Tibial nerve (tissue), 4 donors: ENCODE measurements at regions not wholly inside any gene's neighbourhood (a gene's known extent, or its start where the extent isn't known, plus 50 kb on each side); places are given as distances from the start of the nearest gene placed in this dataset.
"Not testable (repeated sequence)": the region's sequence is repeated elsewhere in the genome, so short reads cannot be mapped to it uniquely, and the experiment has no call there.

Experiments
- DNase-seq, 2 donors: peaks; one replicate each; pipeline ENCODE4 v3.0.0-alpha.2; 2019; ENCODE audit warnings: low spot score in 2 of 2
- H3K27ac ChIP-seq, 4 donors: fragments of 200-600 bp; sonication (generic) in 3 of 4; one replicate each; pipeline ENCODE4 v1.5.1; 2017 to 2019; ENCODE audit warnings: mild to moderate bottlenecking in 1 of 4
- H3K27me3 ChIP-seq, 2 donors: fragments of 200-600 bp; sonication (generic) in 1 of 2; one replicate each; pipeline versions ENCODE4 v1.5.1 to v1.6.0; 2017 to 2019
- H3K36me3 ChIP-seq, 3 donors: fragments of 200-600 bp; sonication (generic); one replicate each; pipeline ENCODE4 v1.5.1; 2018 to 2019
- H3K4me1 ChIP-seq, 4 donors: fragments of 200-600 bp; sonication (generic) in 3 of 4; one replicate each; pipeline ENCODE4 v1.5.1; 2017 to 2019
- H3K4me3 ChIP-seq, 4 donors: fragments of 200-600 bp; sonication (generic) in 3 of 4; one replicate each; pipeline ENCODE4 v1.5.1; 2017 to 2019; ENCODE audit warnings: mild to moderate bottlenecking in 1 of 4, moderate library complexity in 1 of 4
- H3K9me3 ChIP-seq, 4 donors: fragments of 200-600 bp; sonication (generic) in 3 of 4; one replicate each; pipeline ENCODE4 v1.5.1; 2017 to 2019
- CTCF ChIP-seq, 5 experiments: fragments of 200-600 bp in 3 of 5; fragments of 450-650 bp in 2 of 5; sonication (generic) in 3 of 5; IDR thresholded peaks; one replicate each; pipeline ENCODE4 v1.5.1; 2016 to 2019; ENCODE audit warnings: antibody characterized with exemption in 5 of 5, mild to moderate bottlenecking in 3 of 5, moderate library complexity in 2 of 5
- EP300 ChIP-seq, 2 donors: sonication (generic); formaldehyde crosslinking; IDR thresholded peaks; one replicate each; pipeline ENCODE4 v1.6.1; 2017; ENCODE audit warnings: antibody characterized with exemption in 2 of 2, mild to moderate bottlenecking in 1 of 2
- POLR2A ChIP-seq, 2 donors: fragments of 450-650 bp; IDR thresholded peaks; one replicate each; pipeline ENCODE4 v1.6.1; 2017; ENCODE audit warnings: antibody characterized with exemption in 2 of 2, mild to moderate bottlenecking in 2 of 2, moderate library complexity in 2 of 2
- WGBS, 2 donors: methylation state at CpG; one replicate each; pipeline ENCODE4 v1.1.5; 2018; 5-methylcytosine and 5-hydroxymethylcytosine counted together

DNA sequence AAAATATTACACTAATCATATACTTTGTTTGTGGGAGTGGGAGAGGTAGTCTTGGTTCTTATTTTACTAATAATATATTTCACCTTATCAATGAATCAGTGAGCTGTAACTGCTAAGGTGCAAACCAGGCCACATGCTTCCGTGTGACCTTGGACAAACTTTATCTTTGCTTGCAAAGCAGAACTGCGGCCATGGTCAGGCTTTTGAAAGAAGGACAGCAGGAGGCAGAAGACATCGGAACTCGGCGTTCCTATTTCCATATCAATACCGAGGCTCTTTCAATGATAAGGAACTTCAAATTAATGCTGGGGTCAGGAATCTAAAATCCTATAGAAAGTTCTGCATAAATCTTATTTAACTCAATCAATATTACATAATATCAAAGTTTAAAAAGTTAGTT is 491.9 kb upstream of the PFKP start:
- no peaks in the 10 kb centered on the region for H3K36me3 ChIP-seq
- WGBS, 2 donors: 67 to 77% methylated on average over 6 of the region's 6 CpGs
- H3K27me3 ChIP-seq: no peaks in the 10 kb centered on the region
- H3K4me3 ChIP-seq: no peak overlapping the region
- TF ChIP-seq CTCF (IDR thresholded peaks at IDR 0.05) (no peak), POLR2A (IDR thresholded peaks at IDR 0.05) (no peak), EP300 (IDR thresholded peaks at IDR 0.05) (no peak)
- no peak overlapping the region for H3K27ac ChIP-seq
- DNase-seq: no peak
- peaks cover 0 to 2% (median 0%) of the 10 kb centered on the region in 4 donors for H3K9me3 ChIP-seq
- no peaks in the 10 kb centered on the region for H3K4me1 ChIP-seq

DNA sequence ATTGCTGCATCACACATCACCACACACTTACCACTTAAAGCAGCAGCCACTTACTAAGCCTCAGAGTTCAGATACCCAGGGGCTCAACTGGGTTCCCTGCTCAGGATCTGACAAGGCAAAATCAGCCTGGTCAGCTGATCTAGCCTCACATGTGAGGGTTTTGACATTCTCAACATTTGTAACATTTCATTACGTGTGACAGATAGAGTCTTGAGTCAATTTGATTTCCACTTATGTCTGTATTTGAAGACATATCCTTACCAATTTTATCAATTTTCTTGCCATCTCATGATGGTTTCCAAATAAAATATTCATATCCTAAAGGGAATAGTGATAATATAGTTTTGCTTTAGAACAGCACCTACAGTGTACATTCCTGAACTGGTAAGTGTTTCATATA is 494.7 kb upstream of the PFKP start:
- Histone ChIP-seq H3K36me3 (no peaks in the 10 kb centered on the region), H3K4me1 (no peaks in the 10 kb centered on the region), H3K4me3 (no peak overlapping the region), H3K27me3 (no peaks in the 10 kb centered on the region), H3K9me3 (no peaks in the 10 kb centered on the region), H3K27ac (no peak overlapping the region)
- no peak for DNase-seq
- 74 to 81% methylated on average over 1 of the region's 1 CpG for WGBS, 2 donors
- no peak for TF ChIP-seq CTCF (IDR thresholded peaks at IDR 0.05)
- no peak for TF ChIP-seq POLR2A (IDR thresholded peaks at IDR 0.05)
- no peak for TF ChIP-seq EP300 (IDR thresholded peaks at IDR 0.05)

DNA sequence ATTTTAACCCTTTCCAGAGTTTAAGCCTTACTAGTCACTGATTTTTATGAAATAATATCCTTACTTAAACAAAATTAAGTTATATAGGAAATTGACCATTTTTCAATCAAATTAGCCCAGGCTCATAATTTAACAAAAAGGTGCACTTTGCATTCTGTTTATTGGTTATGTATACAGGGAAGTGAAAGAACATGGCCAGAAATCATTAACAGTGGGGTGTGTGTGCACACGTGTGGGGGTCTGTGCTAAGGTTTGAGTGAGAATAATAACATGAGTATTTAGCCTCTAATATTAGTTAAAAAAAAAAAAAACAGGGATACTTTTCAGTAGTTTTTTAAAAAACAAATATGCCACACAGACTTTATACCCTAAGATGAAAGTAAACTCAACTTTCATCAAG is 510.5 kb upstream of the PFKP start:
- H3K27ac ChIP-seq: no peak overlapping the region
- H3K27me3 ChIP-seq: no peaks in the 10 kb centered on the region
- no peaks in the 10 kb centered on the region for H3K4me1 ChIP-seq
- DNase-seq: no peak
- no peak for TF ChIP-seq EP300 (IDR thresholded peaks at IDR 0.05)
- TF ChIP-seq CTCF (IDR thresholded peaks at IDR 0.05): no peak
- no peak for TF ChIP-seq POLR2A (IDR thresholded peaks at IDR 0.05)
- WGBS, 2 donors: 75 to 79% methylated on average over 1 of the region's 1 CpG
- H3K4me3 ChIP-seq: no peak overlapping the region
- H3K9me3 ChIP-seq: no peaks in the 10 kb centered on the region
- H3K36me3 ChIP-seq: no peaks in the 10 kb centered on the region

DNA sequence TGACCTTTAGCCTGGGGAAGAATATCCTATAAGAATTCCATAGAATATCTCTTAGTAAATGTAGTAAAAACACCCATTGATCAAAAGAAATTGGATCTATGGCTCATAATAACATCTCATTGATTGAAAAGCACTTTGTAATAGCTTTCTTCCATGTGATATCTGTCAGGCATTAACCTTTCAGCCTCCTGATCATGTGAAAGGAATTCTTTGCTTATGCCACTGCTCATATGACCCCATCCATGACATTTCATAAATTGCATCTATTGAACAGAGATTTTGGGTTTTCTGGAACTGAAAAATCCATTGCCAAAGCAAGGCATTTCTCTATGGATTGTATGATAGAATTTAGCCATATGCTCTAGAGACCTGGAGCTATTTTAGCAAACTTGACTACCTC is 519.3 kb upstream of the PFKP start:
- Histone ChIP-seq H3K4me3 (no peak overlapping the region), H3K27ac (no peak overlapping the region), H3K4me1 (no peaks in the 10 kb centered on the region), H3K9me3 (no peaks in the 10 kb centered on the region), H3K36me3 (no peaks in the 10 kb centered on the region), H3K27me3 (no peaks in the 10 kb centered on the region)
- TF ChIP-seq EP300 (IDR thresholded peaks at IDR 0.05) (no peak), CTCF (IDR thresholded peaks at IDR 0.05) (no peak), POLR2A (IDR thresholded peaks at IDR 0.05) (no peak)
- DNase-seq: no peak

DNA sequence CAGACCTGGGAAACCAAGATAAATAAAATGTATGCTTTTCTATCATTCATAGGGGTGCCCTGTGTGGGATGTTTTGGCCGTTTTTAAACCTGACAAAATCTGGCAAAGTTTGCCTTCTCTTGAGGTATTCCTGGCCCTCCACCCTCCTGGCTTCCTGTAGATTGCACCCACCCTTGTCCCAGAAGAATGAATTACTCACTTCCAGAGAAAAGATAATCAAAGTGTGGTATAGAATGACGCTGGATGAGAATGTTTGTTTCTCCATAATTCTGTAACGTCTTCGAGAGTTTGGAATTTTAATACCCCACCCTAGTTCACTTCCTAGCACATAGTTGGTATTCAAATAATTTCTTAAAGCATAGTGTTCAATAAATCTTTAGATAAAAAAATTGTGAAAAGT is 519.7 kb upstream of the PFKP start:
- Histone ChIP-seq H3K4me3 (no peak overlapping the region), H3K27ac (no peak overlapping the region), H3K27me3 (no peaks in the 10 kb centered on the region), H3K36me3 (no peaks in the 10 kb centered on the region), H3K4me1 (no peaks in the 10 kb centered on the region), H3K9me3 (no peaks in the 10 kb centered on the region)
- DNase-seq: no peak
- TF ChIP-seq CTCF (IDR thresholded peaks at IDR 0.05) (no peak), POLR2A (IDR thresholded peaks at IDR 0.05) (no peak), EP300 (IDR thresholded peaks at IDR 0.05) (no peak)
- 47 to 57% methylated on average over 4 of the region's 4 CpGs for WGBS, 2 donors

DNA sequence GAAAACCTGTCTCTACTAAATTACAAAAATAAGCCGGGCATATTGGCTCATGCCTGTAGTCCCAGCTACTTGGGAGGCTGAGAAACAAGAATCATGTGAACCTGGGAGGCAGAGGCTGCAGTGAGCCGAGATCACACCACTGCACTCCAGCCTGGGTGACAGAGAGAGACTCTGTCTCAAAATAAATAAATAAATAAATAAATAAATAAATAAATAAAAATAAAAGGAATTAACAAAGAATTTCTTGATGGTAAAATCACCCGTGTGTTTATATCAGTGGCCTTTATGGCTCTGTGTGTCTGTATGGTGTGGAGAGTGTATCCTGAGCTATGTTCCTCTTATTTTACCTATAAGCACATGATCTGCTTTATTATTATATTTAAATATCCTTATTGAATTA is 520.5 kb upstream of the PFKP start:
- not testable (repeated sequence) for H3K4me1 ChIP-seq, H3K9me3 ChIP-seq, H3K27me3 ChIP-seq, DNase-seq, H3K27ac ChIP-seq, H3K36me3 ChIP-seq, H3K4me3 ChIP-seq
- WGBS, 2 donors: 92% methylated on average over 3 of the region's 3 CpGs
